ENCODE measurements at regions not wholly inside any gene's neighbourhood (a gene's known extent, or its start where the extent isn't known, plus 50 kb on each side); places are given as distances from the start of the nearest gene placed in this dataset.

GRCh38 chr1:38221006-38221649 lies 174.5 kb upstream of the POU3F1 start:
- no peaks in the 10 kb centered on the region for H3K9me3 ChIP-seq
- H3K36me3 ChIP-seq, result no peaks in the 10 kb centered on the region
- H3K4me3 ChIP-seq, result no peak overlapping the region
- H3K27ac ChIP-seq, result no peak overlapping the region
- no peaks in the 10 kb centered on the region for H3K27me3 ChIP-seq
- no peaks in the 10 kb centered on the region for H3K4me1 ChIP-seq
- intact Hi-C loops (cut with DNase I; ENCODE audit: low total_unique reads), result no loop called here
- DNase-seq (ENCODE audit: low spot score in 2 of 2), result no peak
- TF ChIP-seq POLR2A (IDR thresholded peaks at IDR 0.05) (no peak), CTCF (IDR thresholded peaks at IDR 0.05) (no peak), POLR2AphosphoS5 (IDR thresholded peaks at IDR 0.05) (no peak)

GRCh38 chr1:38217316-38217715 lies 170.7 kb upstream of the POU3F1 start:
- H3K9me3 ChIP-seq, result no peaks in the 10 kb centered on the region
- DNase-seq (ENCODE audit: low spot score in 2 of 2), result no peak
- H3K4me3 ChIP-seq, result no peak overlapping the region
- TF ChIP-seq POLR2AphosphoS5 (IDR thresholded peaks at IDR 0.05) (no peak), CTCF (IDR thresholded peaks at IDR 0.05) (no peak), POLR2A (IDR thresholded peaks at IDR 0.05) (no peak)
- no peak overlapping the region for H3K27ac ChIP-seq
- no peaks in the 10 kb centered on the region for H3K4me1 ChIP-seq
- no peaks in the 10 kb centered on the region for H3K36me3 ChIP-seq
- no peaks in the 10 kb centered on the region for H3K27me3 ChIP-seq
- intact Hi-C loops (cut with DNase I; ENCODE audit: low total_unique reads), result no loop called here

- Histone ChIP-seq H3K36me3 (no peaks in the 10 kb centered on the region), H3K4me1 (no peaks in the 10 kb centered on the region), H3K27me3 (no peaks in the 10 kb centered on the region), H3K4me3 (no peak overlapping the region), H3K27ac (no peak overlapping the region), H3K9me3 (no peaks in the 10 kb centered on the region)
- intact Hi-C loops (cut with DNase I; ENCODE audit: low total_unique reads), result no loop called here
- TF ChIP-seq CTCF (IDR thresholded peaks at IDR 0.05) (no peak), POLR2A (IDR thresholded peaks at IDR 0.05) (no peak), POLR2AphosphoS5 (IDR thresholded peaks at IDR 0.05) (no peak)
- DNase-seq (ENCODE audit: low spot score in 2 of 2), result no peak
Measured at GRCh38 chr1:38213646-38214434, 167.2 kb upstream of the POU3F1 start.

GRCh38 chr1:38210895-38211177 lies 164.2 kb upstream of the POU3F1 start:
- TF ChIP-seq POLR2AphosphoS5 (IDR thresholded peaks at IDR 0.05) (no peak), POLR2A (IDR thresholded peaks at IDR 0.05) (no peak), CTCF (IDR thresholded peaks at IDR 0.05) (no peak)
- intact Hi-C loops (cut with DNase I; ENCODE audit: low total_unique reads), result no loop called here
- H3K9me3 ChIP-seq, result no peaks in the 10 kb centered on the region
- H3K36me3 ChIP-seq, result no peaks in the 10 kb centered on the region
- DNase-seq (ENCODE audit: low spot score in 2 of 2), result no peak
- no peaks in the 10 kb centered on the region for H3K27me3 ChIP-seq
- no peak overlapping the region for H3K4me3 ChIP-seq
- no peak overlapping the region for H3K27ac ChIP-seq
- H3K4me1 ChIP-seq, result no peaks in the 10 kb centered on the region

GRCh38 chr1:38210021-38210894 lies 163.7 kb upstream of the POU3F1 start:
- no peak for DNase-seq (ENCODE audit: low spot score in 2 of 2)
- intact Hi-C loops (cut with DNase I; ENCODE audit: low total_unique reads), result no loop called here
- no peak for TF ChIP-seq POLR2AphosphoS5 (IDR thresholded peaks at IDR 0.05)
- no peak for TF ChIP-seq POLR2A (IDR thresholded peaks at IDR 0.05)
- TF ChIP-seq CTCF (IDR thresholded peaks at IDR 0.05), result no peak
- no peaks in the 10 kb centered on the region for H3K9me3 ChIP-seq
- no peaks in the 10 kb centered on the region for H3K27me3 ChIP-seq
- no peaks in the 10 kb centered on the region for H3K36me3 ChIP-seq
- H3K4me3 ChIP-seq, result no peak overlapping the region
- H3K4me1 ChIP-seq, result no peaks in the 10 kb centered on the region
- H3K27ac ChIP-seq, result no peak overlapping the region

Data from breast epithelium (tissue), 4 donors.